8988T (cell line): ENCODE measurements at regions not wholly inside any gene's neighbourhood (a gene's known extent, or its start where the extent isn't known, plus 50 kb on each side); places are given as distances from the start of the nearest gene placed in this dataset.
"Not testable (repeated sequence)": the region's sequence is repeated elsewhere in the genome, so short reads cannot be mapped to it uniquely, and the experiment has no call there.

Experiments used
- DNase-seq: peaks from one replicate; pipeline ENCODE4 v3.0.0; 2011

DNA sequence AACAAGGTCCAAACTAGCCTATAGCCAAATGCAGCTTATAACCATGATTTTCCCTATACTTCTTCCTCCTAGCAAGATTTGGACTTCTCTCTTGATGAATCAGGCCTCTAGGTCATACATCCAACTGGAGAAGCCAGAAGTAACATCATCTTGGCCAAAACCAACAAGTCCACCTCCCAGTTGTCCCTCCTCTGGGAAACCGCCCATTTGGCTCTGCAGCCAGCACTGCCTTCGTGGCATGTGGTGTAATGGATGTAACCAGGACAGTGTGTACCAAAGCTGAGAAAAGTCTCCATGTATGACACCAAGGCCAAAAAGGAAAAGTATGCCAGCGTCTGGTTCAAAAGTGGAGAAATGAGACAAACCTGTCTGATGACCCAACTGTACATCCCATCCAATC is 59.3 kb upstream of the VASH1 start:
- DNase-seq: no peak

DNA sequence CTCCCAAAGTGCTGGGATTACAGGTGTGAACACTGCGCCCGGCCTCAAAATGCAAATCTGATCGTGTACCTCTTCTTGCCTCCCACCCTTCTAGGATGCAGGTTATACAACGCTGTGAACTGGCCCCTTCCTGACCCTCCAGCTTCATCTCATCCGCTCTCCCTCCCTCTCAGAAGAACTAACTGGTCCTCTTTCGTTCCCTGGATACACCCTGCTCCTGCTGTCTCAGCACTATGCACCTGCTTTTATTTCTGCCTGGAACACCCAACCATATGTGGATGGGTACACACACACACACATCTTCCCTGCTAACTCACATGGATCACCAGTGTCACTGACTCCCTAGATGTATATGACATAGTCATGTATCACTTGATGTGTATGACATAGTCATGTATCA is 56.1 kb upstream of the VASH1 start:
- DNase-seq: no peak

- not testable (repeated sequence) for DNase-seq
These were observed 55.1 kb upstream of the VASH1 start for GRCh38 chr14:76706207-76706606.

GRCh38 chr14:76706811-76707210 is 54.5 kb upstream of the VASH1 start:
- DNase-seq: no peak

DNA sequence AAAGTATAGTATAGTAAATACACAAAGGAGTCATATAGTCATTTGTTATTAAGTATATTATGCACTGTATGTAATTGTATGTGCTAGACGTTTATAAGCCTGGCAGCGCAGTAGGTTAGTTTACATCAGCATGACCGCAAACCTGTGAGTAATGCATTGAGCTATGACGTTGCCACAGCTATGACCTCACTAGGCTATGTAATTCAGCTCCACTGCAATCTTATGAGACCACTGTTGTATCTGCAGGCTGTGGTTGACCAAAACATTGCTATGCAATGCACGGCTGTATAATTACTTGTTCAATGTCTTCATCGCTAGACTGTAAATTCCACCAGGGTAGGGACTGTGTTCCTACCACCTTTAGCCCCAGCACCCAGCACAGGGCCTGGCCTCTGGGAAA is 53.2 kb upstream of the VASH1 start:
- DNase-seq: no peak

GRCh38 chr14:76708771-76709170 is 52.5 kb upstream of the VASH1 start:
- DNase-seq: no peak

DNA sequence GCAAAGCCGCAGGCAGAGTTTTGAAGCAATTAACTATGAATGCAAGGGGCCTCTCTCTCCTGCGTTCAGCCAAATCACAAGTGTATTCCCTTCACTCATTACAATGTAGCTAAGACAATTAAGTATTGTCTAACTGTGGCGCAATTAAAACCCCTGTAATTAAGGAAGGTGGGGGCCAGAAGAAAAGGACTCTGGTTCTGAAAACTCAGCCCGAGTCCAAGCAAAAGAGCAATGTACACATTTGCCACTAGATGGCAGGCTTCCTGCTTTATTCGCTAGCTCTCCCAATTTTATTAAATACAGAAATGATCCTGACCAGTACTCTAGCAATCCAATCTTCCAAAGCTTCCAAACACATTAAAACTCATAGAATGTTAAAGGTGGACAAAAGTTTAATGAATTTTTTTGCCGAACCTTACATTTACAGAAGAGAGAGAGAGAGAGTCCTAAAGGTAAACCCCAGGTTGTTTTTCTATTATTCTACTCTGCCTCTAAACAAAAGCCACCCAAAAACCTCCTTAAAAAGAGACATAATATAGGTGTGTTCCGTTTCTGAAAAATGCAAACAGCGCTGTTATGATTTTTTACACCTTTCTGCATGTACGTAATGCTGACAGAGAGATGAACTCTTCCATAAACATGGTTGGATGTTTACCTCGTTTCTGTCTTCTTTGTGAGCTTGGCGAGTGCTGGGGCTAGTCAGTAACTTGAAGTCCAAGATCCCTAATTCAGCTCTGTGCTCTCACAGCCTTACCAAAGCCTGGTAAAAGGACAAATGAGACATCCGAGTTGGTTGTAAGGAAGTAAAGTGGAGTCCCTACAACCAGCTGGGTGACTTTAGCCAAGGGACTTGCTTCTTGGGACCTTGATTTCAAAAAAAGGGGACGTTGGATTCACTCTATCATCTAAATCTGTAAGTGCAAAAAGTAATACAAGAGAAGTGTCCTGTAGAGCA is 50.9 kb upstream of the VASH1 start:
- no peak for DNase-seq
